Transverse colon (tissue), 4 donors: ENCODE measurements at regions not wholly inside any gene's neighbourhood (a gene's known extent, or its start where the extent isn't known, plus 50 kb on each side); places are given as distances from the start of the nearest gene placed in this dataset.

Source experiments
- DNase-seq: peaks from one replicate; pipeline ENCODE4 v3.0.0-alpha.2; 2019
- H3K27ac ChIP-seq, 4 donors: fragments of 200-600 bp; sonication (generic); 2 replicates each; pipeline ENCODE4 v1.5.1; 2016 to 2018; ENCODE audit warnings: inconsistent platforms in 4 of 4
- H3K27me3 ChIP-seq: fragments of 200-600 bp; sonication (generic); 2 replicates; pipeline ENCODE4 v1.5.1; 2017; ENCODE audit warnings: inconsistent platforms
- H3K36me3 ChIP-seq, 4 donors: fragments of 200-600 bp; sonication (generic); 2 replicates each; pipeline ENCODE4 v1.5.1; 2017 to 2019; ENCODE audit warnings: inconsistent platforms in 4 of 4
- H3K4me1 ChIP-seq, 4 donors: fragments of 200-600 bp; sonication (generic); 2 replicates each; pipeline ENCODE4 v1.5.1; 2017 to 2020; ENCODE audit warnings: inconsistent platforms in 4 of 4
- H3K4me3 ChIP-seq, 4 donors: fragments of 200-600 bp; sonication (generic); 1 replicate in 1 of 4; 2 replicates in 3 of 4; pipeline versions ENCODE4 v1.5.1 to v1.6.1; 2017 to 2019; ENCODE audit warnings: inconsistent platforms in 4 of 4
- H3K9me3 ChIP-seq, 2 donors: fragments of 200-600 bp; sonication (generic); 2 replicates each; pipeline ENCODE4 v1.5.1; 2017 to 2019; ENCODE audit warnings: inconsistent platforms in 2 of 2
- CTCF ChIP-seq, 5 experiments: fragments of 200-600 bp in 3 of 5; fragments of 450-650 bp in 2 of 5; sonication (generic) in 3 of 5; IDR thresholded peaks; 1 replicate in 2 of 5; 2 replicates in 3 of 5; pipeline ENCODE4 v1.5.1; 2016 to 2017; ENCODE audit warnings: antibody characterized with exemption in 5 of 5, inconsistent platforms in 3 of 5, mild to moderate bottlenecking in 2 of 5, moderate library complexity in 1 of 5
- EP300 ChIP-seq: sonication (generic); formaldehyde crosslinking; IDR thresholded peaks from one replicate; pipeline ENCODE4 v1.6.1; 2017; ENCODE audit warnings: antibody characterized with exemption, low read depth
- POLR2A ChIP-seq: fragments of 450-650 bp; IDR thresholded peaks from one replicate; pipeline ENCODE4 v1.6.1; 2016; ENCODE audit warnings: antibody characterized with exemption, mild to moderate bottlenecking, moderate library complexity
- POLR2AphosphoS5 ChIP-seq, 3 donors: sonication (generic); formaldehyde crosslinking; IDR thresholded peaks; one replicate each; pipeline ENCODE4 v1.6.1; 2016; ENCODE audit warnings: antibody characterized with exemption in 3 of 3
- WGBS, 2 donors: methylation state at CpG; one replicate each; pipeline ENCODE4 v1.1.5; 2018; ENCODE audit warnings: low coverage in 1 of 2; 5-methylcytosine and 5-hydroxymethylcytosine counted together
- in situ Hi-C, 4 donors: fragments of 200-750 bp; cut with MboI; loops; one replicate each; pipeline versions ENCODE4 v1.15.0 to v1.15.1; 2017; ENCODE audit warnings: low sequenced_read_pairs in 3 of 4, low pct_ligation_motif_present in 1 of 4, low pct_unique_long_range_greater_than_20kb in 1 of 4
- intact Hi-C: fragments of 100-400 bp; cut with DNase I; formaldehyde crosslinking; loops from one replicate; pipeline ENCODE4 v1.15.1; 2023; ENCODE audit warnings: low total_unique reads

- Histone ChIP-seq H3K36me3 (no peaks in the 10 kb centered on the region), H3K27me3 (no peaks in the 10 kb centered on the region), H3K9me3 (no peaks in the 10 kb centered on the region), H3K4me3 (no peak overlapping the region), H3K27ac (no peak overlapping the region), H3K4me1 (no peaks in the 10 kb centered on the region)
- intact Hi-C loops (no loop called here), in situ Hi-C loops (no loop called here)
- TF ChIP-seq POLR2AphosphoS5 (IDR thresholded peaks at IDR 0.05) (no peak), EP300 (no peak), CTCF (IDR thresholded peaks at IDR 0.05) (no peak), POLR2A (no peak)
- WGBS, 2 donors, result 82 to 90% methylated on average over 1 to 8 of the region's 8 CpGs
- no peak for DNase-seq
Observed at GRCh38 chr13:61950828-61951227, 535.2 kb upstream of the PCDH20 start.

DNA sequence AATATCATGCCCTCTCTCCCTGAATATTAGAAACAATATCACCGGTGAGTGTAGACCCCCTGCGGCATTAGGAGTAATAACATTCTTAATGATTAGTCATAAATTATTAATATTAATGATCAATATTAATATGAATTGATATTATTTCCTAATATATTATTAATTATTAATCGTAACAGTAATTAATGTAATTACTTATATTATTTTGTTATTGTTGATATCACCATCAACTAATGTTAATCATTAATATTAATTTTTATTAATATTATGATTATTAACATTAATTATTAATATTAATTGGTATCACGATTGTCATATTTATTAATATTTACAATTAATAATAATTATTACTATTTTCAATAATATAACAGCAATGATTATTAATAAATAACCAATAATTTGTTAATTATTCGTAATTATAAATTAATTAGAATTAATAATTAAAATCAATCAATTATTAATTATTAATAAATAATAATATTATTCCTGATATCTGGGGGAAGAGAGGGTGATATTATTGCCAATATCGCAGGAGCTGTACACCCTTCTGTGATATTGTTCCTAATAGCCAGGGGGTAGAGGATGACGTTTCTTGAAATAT, 528.8 kb upstream of the PCDH20 start:
- no peaks in the 10 kb centered on the region for H3K4me1 ChIP-seq
- H3K27me3 ChIP-seq, result no peaks in the 10 kb centered on the region
- in situ Hi-C loops, result no loop called here
- DNase-seq, result no peak
- no peaks in the 10 kb centered on the region for H3K9me3 ChIP-seq
- no peak overlapping the region for H3K4me3 ChIP-seq
- H3K27ac ChIP-seq, result no peak overlapping the region
- intact Hi-C loops, result no loop called here
- no peaks in the 10 kb centered on the region for H3K36me3 ChIP-seq
- WGBS, 2 donors, result 76 to 81% methylated on average over 7 of the region's 7 CpGs
- no peak for TF ChIP-seq POLR2A
- no peak for TF ChIP-seq EP300
- TF ChIP-seq POLR2AphosphoS5 (IDR thresholded peaks at IDR 0.05), result no peak
- TF ChIP-seq CTCF (IDR thresholded peaks at IDR 0.05), result no peak

DNA sequence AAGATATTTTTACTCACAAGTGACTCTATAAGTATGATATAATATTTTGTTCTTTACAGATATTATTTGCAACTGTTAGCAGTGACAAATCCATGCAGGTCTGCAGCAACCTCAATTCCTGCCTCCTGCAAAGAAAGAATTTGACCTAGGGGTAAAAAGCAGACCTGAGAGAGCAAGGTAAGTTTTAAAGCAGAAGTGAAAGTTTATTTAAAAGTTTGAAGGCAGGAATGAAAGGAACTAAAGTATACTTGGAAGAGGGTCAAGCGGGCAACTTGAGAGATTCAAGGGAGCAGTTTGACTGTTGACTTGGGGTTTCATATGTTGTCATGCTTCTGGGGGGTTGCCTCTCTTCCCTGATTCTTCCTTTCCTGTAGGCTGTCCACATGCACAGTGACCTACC, 520.1 kb upstream of the PCDH20 start:
- Histone ChIP-seq H3K9me3 (no peaks in the 10 kb centered on the region), H3K27ac (no peak overlapping the region), H3K4me3 (no peak overlapping the region), H3K27me3 (no peaks in the 10 kb centered on the region), H3K36me3 (no peaks in the 10 kb centered on the region), H3K4me1 (no peaks in the 10 kb centered on the region)
- intact Hi-C loops, result no loop called here
- no peak for DNase-seq
- 73 to 79% methylated on average over 1 of the region's 1 CpG for WGBS, 2 donors
- TF ChIP-seq EP300 (no peak), POLR2A (no peak), CTCF (IDR thresholded peaks at IDR 0.05) (no peak), POLR2AphosphoS5 (IDR thresholded peaks at IDR 0.05) (no peak)
- in situ Hi-C loops, result no loop called here

GRCh38 chr13:61927648-61928047, 512.0 kb upstream of the PCDH20 start:
- no peaks in the 10 kb centered on the region for H3K36me3 ChIP-seq
- intact Hi-C loops, result no loop called here
- H3K27me3 ChIP-seq, result no peaks in the 10 kb centered on the region
- no peak overlapping the region for H3K27ac ChIP-seq
- H3K9me3 ChIP-seq, result no peaks in the 10 kb centered on the region
- in situ Hi-C loops, result no loop called here
- H3K4me3 ChIP-seq, result no peak overlapping the region
- WGBS, 2 donors, result 87% methylated on average over 1 of the region's 1 CpG; no CpG with 5 or more reads in 1 of the 2 donors
- H3K4me1 ChIP-seq, result no peaks in the 10 kb centered on the region
- no peak for DNase-seq
- TF ChIP-seq POLR2A, result no peak
- no peak for TF ChIP-seq CTCF (IDR thresholded peaks at IDR 0.05)
- no peak for TF ChIP-seq POLR2AphosphoS5 (IDR thresholded peaks at IDR 0.05)
- no peak for TF ChIP-seq EP300
